Neural cell (in vitro differentiated cells): ENCODE measurements at regions not wholly inside any gene's neighbourhood (a gene's known extent, or its start where the extent isn't known, plus 50 kb on each side); places are given as distances from the start of the nearest gene placed in this dataset.

ENCODE experiments used
- H2AFZ ChIP-seq: fragments of 200-600, 300-800 bp; sonication (generic), shearing (Covaris generic); 2 replicates; pipeline ENCODE4 v1.6.0; 2014; ENCODE audit warnings: low read depth, mild to moderate bottlenecking, antibody characterized with exemption, low read length, moderate library complexity
- H3F3A ChIP-seq: fragments of 200-600 bp; shearing (Covaris generic); 2 replicates; pipeline ENCODE4 v1.6.1; 2016; ENCODE audit warnings: mild to moderate bottlenecking, moderate library complexity, mixed read lengths, antibody characterized with exemption, low read length; ENCODE audit not compliant: insufficient read depth, poor library complexity, severe bottlenecking
- H3K27ac ChIP-seq: fragments of 200-600, 300-800 bp; sonication (generic), shearing (Covaris generic); 2 replicates; pipeline ENCODE4 v1.5.1; 2014; ENCODE audit warnings: mild to moderate bottlenecking, low read length, moderate library complexity
- H3K27me3 ChIP-seq: fragments of 300-800, 200-600 bp; sonication (generic), shearing (Covaris generic); 2 replicates; pipeline ENCODE4 v1.6.0; 2014; ENCODE audit warnings: mild to moderate bottlenecking, low read depth, low read length, moderate library complexity; ENCODE audit not compliant: insufficient read depth
- H3K36me3 ChIP-seq: fragments of 300-800, 200-600 bp; sonication (generic), shearing (Covaris generic); 2 replicates; pipeline ENCODE4 v1.5.1; 2014; ENCODE audit warnings: mild to moderate bottlenecking, antibody characterized with exemption, low read length, moderate library complexity; ENCODE audit not compliant: insufficient read depth
- H3K4me2 ChIP-seq: fragments of 300-800, 200-600 bp; sonication (generic), shearing (Covaris generic); 2 replicates; pipeline ENCODE4 v1.6.0; 2014; ENCODE audit warnings: mild to moderate bottlenecking, low read length
- H3K4me3 ChIP-seq: fragments of 300-800, 200-600 bp; sonication (generic), shearing (Covaris generic); 2 replicates; pipeline ENCODE4 v1.5.1; 2014; ENCODE audit warnings: mild to moderate bottlenecking, low read length, moderate library complexity
- H3K79me2 ChIP-seq: fragments of 200-600 bp; shearing (Covaris generic); replicated peaks from 2 replicates; pipeline ENCODE4 v1.6.0; 2014; ENCODE audit warnings: mild to moderate bottlenecking, low read length, moderate library complexity; ENCODE audit not compliant: insufficient read depth
- H3K9ac ChIP-seq: fragments of 300-800, 200-600 bp; sonication (generic), shearing (Covaris generic); 2 replicates; pipeline ENCODE4 v1.6.1; 2016; ENCODE audit warnings: mild to moderate bottlenecking, low read length, mixed read lengths
- H3K9me2 ChIP-seq: fragments of 200-600 bp; shearing (Covaris generic); 2 replicates; pipeline ENCODE4 v1.6.1; 2016; ENCODE audit warnings: mild to moderate bottlenecking, low read length, mixed read lengths; ENCODE audit not compliant: insufficient read depth
- H3K9me3 ChIP-seq: fragments of 200-600, 300-800 bp; sonication (generic), shearing (Covaris generic); 2 replicates; pipeline ENCODE4 v1.6.1; 2016; ENCODE audit warnings: mild to moderate bottlenecking, mixed run types, low read length, moderate library complexity, mixed read lengths
- H4K20me1 ChIP-seq: fragments of 200-600 bp; shearing (Covaris generic); 2 replicates; pipeline ENCODE4 v1.6.1; 2016; ENCODE audit warnings: mild to moderate bottlenecking, mixed run types; ENCODE audit not compliant: insufficient read depth
- CTCF ChIP-seq: fragments of 450-650 bp; IDR thresholded peaks from 2 replicates; pipeline ENCODE4 v1.5.1; 2014; ENCODE audit warnings: antibody characterized with exemption, mild to moderate bottlenecking, moderate library complexity; ENCODE audit not compliant: poor library complexity, severe bottlenecking
- EP300 ChIP-seq: fragments of 450-650 bp; conservative IDR thresholded peaks from 2 replicates; pipeline ENCODE4 v1.6.1; 2014; ENCODE audit warnings: antibody characterized with exemption, mild to moderate bottlenecking, moderate library complexity; ENCODE audit not compliant: poor library complexity, severe bottlenecking
- EZH2 ChIP-seq: fragments of 200-600, 300-800 bp; shearing (Covaris generic), sonication (generic); IDR thresholded peaks from 2 replicates; pipeline ENCODE4 v1.6.1; 2014; ENCODE audit warnings: antibody characterized with exemption, low read length, borderline replicate concordance, mild to moderate bottlenecking; ENCODE audit not compliant: insufficient read depth, poor library complexity, severe bottlenecking
- MXI1 ChIP-seq: fragments of 450-650 bp; conservative IDR thresholded peaks from 2 replicates; pipeline ENCODE4 v1.6.1; 2014; ENCODE audit warnings: antibody characterized with exemption, mild to moderate bottlenecking; ENCODE audit not compliant: poor library complexity, severe bottlenecking
- POLR2AphosphoS5 ChIP-seq: IDR thresholded peaks from 2 replicates; pipeline ENCODE4 v1.6.1; 2012
- RAD21 ChIP-seq: fragments of 450-650 bp; conservative IDR thresholded peaks from 2 replicates; pipeline ENCODE4 v1.6.1; 2014; ENCODE audit warnings: antibody characterized with exemption, mild to moderate bottlenecking, moderate library complexity
- SMC3 ChIP-seq: fragments of 450-650 bp; conservative IDR thresholded peaks from 2 replicates; pipeline ENCODE4 v1.6.1; 2014; ENCODE audit warnings: antibody characterized with exemption, mild to moderate bottlenecking, moderate library complexity; ENCODE audit not compliant: poor library complexity
- TAF1 ChIP-seq: IDR thresholded peaks from 2 replicates; pipeline ENCODE4 v1.6.1; 2012; ENCODE audit warnings: low read depth
- TF ChIP-seq, protein P1 (sequence below): IDR thresholded peaks from 2 replicates; pipeline ENCODE4 v1.6.1; 2012; ENCODE audit warnings: borderline replicate concordance

DNA sequence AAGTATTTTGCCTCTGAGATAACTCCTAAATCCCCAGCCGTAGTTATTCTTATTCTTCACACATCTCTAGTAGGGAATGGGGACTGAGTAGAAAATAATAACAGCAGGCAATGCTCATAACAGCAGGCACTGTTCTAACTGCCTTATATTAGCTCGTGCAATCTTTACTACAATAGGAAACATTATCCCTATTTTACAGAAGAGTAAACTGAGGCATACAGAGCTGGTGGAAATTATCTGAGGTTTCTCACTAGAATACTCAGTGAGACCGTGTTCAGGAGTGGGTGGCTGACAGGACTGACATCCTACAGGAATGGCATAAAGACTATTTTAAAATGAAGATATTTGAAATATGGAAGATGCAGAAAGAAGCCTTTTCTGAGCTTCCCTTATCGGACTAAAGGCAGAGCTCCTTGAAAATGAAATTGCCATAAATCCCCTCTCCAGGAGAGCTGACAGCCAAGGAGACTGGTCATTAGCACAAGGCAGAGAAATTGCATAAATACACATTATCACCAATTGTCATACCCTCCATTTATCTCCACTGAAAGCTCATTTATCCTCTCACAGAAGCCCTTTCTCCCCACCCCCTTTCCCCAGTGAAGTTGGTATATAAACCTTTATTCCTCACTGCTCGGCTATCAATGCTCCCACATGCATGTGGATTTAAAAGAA, 93.9 kb downstream of the RASSF10 start:
- Histone ChIP-seq H3F3A (no peaks in the 10 kb centered on the region), H2AFZ (no peak overlapping the region), H3K27ac (no peak overlapping the region)

DNA sequence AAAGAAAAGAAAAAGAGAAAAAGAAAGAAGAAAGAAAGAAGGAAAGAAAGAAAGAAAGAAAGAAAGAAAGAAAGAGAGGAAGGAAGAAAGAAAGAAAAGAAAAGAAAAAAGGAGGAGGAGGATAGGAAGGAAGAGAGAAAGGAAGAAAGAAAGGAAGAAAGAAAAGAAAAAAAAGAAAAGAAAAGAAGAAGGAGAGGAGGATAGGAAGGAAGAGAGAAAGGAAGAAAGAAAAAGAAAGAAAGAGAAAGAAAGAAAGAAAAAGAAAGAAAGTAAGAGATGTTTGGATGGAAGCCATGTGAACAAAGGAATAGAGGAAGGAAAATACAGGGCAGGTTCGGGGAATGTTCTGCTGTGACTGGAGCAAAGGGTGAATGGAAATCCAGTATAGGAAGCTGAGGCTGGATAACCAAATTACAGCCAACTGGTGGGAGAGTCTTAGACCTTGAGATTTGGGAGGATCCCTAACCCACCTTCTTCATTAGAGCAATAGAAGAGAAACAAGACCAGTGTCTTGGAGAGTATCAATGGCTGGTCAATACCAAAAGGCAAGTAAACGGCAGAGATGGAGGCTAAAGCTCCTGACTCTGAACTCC, 94.9 kb downstream of the RASSF10 start:
- H3F3A ChIP-seq = no peaks in the 10 kb centered on the region
- no peaks in the 10 kb centered on the region for H3K9me3 ChIP-seq
- H3K4me3 ChIP-seq = no peak overlapping the region
- H3K36me3 ChIP-seq = no peaks in the 10 kb centered on the region
- H3K9ac ChIP-seq = no peak overlapping the region
- TF ChIP-seq SMC3 (no peak), TAF1 (no peak), EP300 (no peak)
- H3K79me2 ChIP-seq = no peaks in the 10 kb centered on the region
- no peak overlapping the region for H3K27ac ChIP-seq
- no peaks in the 10 kb centered on the region for H4K20me1 ChIP-seq
- no peak overlapping the region for H3K4me2 ChIP-seq
- H2AFZ ChIP-seq = no peak overlapping the region
- no peaks in the 10 kb centered on the region for H3K27me3 ChIP-seq
- H3K9me2 ChIP-seq = no peaks in the 10 kb centered on the region

More for the DNA sequence above, 93.9 kb downstream of the RASSF10 start:
- H3K79me2 ChIP-seq = no peaks in the 10 kb centered on the region
- H3K9ac ChIP-seq = no peak overlapping the region
- TF ChIP-seq MXI1 (no peak), EZH2 (no peak), CTCF (no peak), TAF1 (no peak), POLR2AphosphoS5 (peak; percentile 44), SMC3 (no peak), RAD21 (no peak)
- TF ChIP-seq, protein P1, sequence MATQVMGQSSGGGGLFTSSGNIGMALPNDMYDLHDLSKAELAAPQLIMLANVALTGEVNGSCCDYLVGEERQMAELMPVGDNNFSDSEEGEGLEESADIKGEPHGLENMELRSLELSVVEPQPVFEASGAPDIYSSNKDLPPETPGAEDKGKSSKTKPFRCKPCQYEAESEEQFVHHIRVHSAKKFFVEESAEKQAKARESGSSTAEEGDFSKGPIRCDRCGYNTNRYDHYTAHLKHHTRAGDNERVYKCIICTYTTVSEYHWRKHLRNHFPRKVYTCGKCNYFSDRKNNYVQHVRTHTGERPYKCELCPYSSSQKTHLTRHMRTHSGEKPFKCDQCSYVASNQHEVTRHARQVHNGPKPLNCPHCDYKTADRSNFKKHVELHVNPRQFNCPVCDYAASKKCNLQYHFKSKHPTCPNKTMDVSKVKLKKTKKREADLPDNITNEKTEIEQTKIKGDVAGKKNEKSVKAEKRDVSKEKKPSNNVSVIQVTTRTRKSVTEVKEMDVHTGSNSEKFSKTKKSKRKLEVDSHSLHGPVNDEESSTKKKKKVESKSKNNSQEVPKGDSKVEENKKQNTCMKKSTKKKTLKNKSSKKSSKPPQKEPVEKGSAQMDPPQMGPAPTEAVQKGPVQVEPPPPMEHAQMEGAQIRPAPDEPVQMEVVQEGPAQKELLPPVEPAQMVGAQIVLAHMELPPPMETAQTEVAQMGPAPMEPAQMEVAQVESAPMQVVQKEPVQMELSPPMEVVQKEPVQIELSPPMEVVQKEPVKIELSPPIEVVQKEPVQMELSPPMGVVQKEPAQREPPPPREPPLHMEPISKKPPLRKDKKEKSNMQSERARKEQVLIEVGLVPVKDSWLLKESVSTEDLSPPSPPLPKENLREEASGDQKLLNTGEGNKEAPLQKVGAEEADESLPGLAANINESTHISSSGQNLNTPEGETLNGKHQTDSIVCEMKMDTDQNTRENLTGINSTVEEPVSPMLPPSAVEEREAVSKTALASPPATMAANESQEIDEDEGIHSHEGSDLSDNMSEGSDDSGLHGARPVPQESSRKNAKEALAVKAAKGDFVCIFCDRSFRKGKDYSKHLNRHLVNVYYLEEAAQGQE = no peak
- no peaks in the 10 kb centered on the region for H3K9me3 ChIP-seq
- no peaks in the 10 kb centered on the region for H3K9me2 ChIP-seq
- no peak overlapping the region for H3K4me3 ChIP-seq
- H3K27me3 ChIP-seq = no peaks in the 10 kb centered on the region
- no peaks in the 10 kb centered on the region for H3K36me3 ChIP-seq
- H4K20me1 ChIP-seq = no peaks in the 10 kb centered on the region
- H3K4me2 ChIP-seq = no peak overlapping the region
